Inflammatory macrophage treated with lipopolysaccharide for 4 hours (primary cell): ENCODE measurements at regions not wholly inside any gene's neighbourhood (a gene's known extent, or its start where the extent isn't known, plus 50 kb on each side); places are given as distances from the start of the nearest gene placed in this dataset.
"Not testable (repeated sequence)": the region's sequence is repeated elsewhere in the genome, so short reads cannot be mapped to it uniquely, and the experiment has no call there.

Experiments used
- DNase-seq: peaks from one replicate; pipeline ENCODE4 v3.0.0-alpha.2; 2020

DNA sequence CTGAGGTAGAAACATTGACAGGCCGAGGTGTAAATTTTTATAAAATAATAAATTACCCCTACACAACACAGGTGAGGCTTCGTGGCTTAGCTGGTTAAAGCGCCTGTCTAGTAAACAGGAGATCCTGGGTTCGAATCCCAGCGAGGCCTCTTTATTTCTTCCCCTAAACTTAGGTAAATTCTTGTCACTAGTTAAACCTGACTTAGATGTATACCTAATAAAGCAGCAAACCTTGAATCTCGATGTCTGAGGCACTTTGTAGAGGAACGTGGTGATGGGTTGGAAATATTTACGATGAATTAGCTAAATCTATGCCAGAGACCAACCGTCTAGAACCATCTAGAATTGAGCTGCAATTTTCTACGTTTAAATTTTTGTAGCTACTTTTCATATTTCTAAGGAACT, 185.6 kb downstream of the OR2B2 start:
- no peak for DNase-seq

GRCh38 chr6:27720607-27721580, 191.3 kb downstream of the OR2B2 start:
- peak; percentile 2 for DNase-seq

GRCh38 chr6:27719039-27719438, 193.2 kb downstream of the OR2B2 start:
- DNase-seq, result peak; percentile 45

- DNase-seq, result no peak
Observed at GRCh38 chr6:27706431-27706830, 205.8 kb downstream of the OR2B2 start.

DNA sequence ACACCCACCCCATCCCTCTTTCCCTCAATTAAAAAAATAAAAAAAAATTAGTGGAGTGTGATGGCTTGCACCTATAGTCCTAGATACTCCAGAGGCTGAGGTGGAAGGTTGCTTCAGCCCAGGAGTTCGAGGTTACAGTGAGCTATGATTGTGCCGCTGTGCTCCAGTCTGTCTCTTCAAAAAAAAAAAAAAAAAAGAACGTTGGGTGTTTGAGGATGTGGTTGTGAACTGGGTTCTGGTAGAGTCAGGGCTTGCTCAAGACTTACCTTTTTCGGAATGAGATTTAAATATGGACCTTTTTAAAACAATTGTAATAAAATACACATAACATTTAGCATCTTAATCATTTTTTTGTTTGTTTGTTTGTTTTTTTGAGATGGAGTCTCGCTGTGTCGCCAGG, 211.9 kb downstream of the OR2B2 start:
- no peak for DNase-seq

DNA sequence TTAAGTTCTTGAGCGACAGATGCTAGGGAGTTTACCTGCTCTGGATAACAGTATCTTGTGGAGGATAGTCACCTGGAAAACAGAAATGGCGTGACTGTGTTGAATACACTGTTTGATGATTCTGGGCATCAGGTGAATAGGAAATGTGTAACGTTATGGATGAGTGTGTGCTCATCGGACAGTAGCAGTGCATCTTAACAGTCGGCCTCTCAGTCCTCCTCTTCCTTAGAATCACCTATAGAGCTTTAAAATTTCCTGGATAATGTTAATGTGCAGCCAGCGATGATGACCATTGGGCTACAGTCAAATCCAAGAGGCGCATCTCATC, 217.7 kb downstream of the OR2B2 start:
- DNase-seq, result no peak

GRCh38 chr6:27693766-27694546, 218.2 kb downstream of the OR2B2 start:
- peak; percentile 33 for DNase-seq

DNA sequence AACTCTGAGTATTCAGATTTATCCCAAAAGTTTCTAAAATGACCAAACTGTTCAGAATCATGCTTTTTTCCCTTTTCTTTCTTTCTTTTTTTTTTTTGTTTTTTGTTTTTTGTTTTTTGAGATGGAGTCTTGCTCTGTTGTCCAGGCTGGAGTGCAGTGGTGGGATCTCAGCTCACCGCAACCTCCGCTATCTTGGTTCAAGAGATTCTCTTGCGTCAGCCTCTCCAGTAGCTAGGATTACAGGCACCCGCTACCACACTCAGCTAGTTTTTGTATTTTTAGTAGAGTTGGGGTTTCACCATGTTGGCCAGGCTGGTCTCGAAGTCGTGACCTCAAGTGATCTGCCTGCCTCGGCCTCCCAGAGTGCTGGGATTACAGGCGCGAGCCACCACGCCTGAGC, 219.2 kb upstream of the ZNF184 start:
- DNase-seq, result not testable (repeated sequence)

- DNase-seq, result peak; percentile 59
Observed at GRCh38 chr6:27688014-27688586, 215.2 kb upstream of the ZNF184 start.

DNA sequence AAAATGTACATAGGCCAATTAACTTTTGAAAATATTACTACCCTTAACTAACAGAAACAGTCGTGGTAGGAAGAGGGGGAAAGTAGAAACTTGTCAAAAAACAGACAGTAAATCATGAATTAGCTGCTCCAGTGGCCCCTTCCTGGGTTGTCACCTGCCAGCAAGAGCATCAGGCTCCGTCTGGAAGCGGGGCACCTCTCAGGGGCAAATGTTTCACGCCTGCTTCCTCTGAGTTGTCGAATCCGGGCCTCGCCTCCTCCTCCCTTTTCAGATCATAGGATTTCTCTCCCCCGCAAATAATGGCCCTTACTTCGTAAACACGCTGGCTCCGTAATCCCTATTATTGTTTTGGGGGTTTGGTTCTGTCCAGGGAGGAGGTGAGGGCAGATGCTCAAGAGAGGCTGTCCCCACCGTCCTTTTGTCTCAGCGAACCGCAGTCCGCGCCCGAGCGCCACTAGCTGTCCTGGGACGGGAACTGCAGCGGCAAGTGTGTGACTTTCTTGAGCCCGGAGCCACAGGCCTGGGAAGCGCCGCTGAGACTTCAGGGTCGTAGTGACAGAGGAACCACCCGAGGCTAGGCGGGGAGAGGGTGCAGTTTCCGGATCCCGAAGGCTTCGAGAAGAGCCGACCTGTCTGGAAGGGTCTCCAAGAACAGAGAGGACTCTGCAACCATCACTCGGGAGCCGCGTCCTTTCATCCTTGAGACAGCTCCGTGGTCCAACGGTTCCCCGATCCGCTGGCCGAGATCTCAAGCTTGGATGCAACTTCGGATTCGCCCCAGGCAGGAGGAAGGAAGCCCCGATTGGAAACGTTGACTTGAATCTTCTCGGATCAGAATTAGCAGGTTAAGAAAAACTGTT, 214.5 kb upstream of the ZNF184 start:
- DNase-seq, result peak; percentile 65

GRCh38 chr6:27685279-27685678, 212.4 kb upstream of the ZNF184 start:
- no peak for DNase-seq

- peak; percentile 46 for DNase-seq
Observed at GRCh38 chr6:27684264-27685211, 211.6 kb upstream of the ZNF184 start.

GRCh38 chr6:27679964-27680694, 207.2 kb upstream of the ZNF184 start:
- no peak for DNase-seq

DNA sequence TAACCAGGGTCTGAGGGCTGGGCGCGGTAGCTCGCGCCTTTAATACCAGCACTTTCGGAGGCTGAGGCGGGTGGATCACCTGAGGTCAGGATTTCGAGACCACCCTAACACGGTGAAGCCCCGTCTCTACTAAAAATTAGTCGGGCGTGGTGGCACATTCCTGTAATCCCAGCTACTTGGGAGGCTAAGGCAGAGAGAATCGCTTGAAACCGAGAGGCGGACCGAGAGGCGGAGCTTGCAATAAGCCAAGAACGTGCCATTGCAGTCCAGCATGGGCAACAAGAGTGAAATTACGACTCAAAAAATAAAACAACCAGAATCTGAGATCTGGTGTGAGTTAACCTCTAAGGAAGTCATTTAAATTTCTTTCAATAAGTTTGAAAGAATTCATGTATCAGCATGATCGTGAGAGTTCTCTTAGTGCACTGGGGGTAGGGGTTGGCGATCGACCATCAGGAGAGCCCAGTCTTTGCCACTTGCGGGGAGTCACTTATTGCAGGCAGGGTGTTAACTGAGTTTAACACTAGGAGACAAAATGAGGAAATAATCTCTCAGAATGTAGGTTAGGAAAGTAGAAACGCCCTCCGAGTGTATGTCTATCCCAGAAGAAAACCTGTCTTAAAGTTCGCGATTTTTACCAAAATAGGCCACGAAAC, 206.5 kb upstream of the ZNF184 start:
- no peak for DNase-seq

GRCh38 chr6:27678469-27678868, 205.6 kb upstream of the ZNF184 start:
- no peak for DNase-seq

DNA sequence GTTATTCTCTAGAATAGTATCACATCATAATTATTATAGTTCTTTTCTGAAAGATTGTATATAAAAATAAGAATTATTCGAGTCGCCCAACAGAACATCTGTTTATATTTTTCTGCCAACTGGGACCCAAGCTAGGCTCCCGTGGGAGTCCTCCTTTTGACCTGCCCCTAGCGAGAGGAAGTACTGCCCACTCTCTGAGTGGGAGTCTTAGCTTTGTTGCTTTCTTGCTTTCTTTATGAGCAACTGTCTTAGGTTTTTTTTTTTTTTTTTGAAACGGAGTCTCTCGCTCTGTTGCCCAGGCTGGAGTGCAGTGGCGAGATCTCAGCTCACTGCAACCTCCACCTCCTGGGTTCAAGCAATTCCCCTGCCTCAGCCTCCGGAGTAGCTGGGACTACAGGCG, 202.0 kb upstream of the ZNF184 start:
- no peak for DNase-seq

- DNase-seq, result no peak
Observed at GRCh38 chr6:27672113-27672799, 199.4 kb upstream of the ZNF184 start.

DNA sequence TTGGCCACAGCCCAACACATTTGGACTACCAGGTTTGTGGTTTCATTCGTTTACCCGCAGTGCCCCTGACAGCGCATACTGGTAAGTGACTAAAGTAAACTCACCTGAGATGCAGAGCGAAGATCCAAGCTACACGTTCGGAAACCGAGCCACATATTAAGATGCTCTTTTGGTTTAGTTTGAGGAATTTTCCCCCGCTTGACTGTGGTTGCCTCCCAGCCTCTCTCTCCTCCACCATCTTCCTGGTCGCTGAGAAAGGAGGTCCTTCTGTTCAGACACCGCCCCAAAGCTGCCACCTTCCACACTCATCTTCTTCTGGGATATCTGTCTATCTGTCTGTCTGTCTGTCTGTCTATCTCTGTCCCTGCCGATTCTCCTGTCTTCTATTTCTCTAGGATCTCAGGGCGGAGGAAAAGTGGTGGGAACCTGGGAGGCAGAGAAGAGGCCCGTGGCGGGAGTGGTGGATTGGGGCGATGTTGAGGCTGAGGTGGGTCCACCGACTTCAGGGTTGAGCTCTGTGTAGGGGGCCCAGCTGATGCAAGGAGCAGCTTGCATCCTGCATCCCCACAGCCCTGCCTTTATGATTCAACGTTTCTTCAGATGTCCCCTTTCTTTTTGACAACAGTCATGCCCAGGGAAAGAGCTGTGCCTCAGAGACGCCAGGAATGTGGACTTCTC, 196.9 kb upstream of the ZNF184 start:
- DNase-seq, result no peak

DNA sequence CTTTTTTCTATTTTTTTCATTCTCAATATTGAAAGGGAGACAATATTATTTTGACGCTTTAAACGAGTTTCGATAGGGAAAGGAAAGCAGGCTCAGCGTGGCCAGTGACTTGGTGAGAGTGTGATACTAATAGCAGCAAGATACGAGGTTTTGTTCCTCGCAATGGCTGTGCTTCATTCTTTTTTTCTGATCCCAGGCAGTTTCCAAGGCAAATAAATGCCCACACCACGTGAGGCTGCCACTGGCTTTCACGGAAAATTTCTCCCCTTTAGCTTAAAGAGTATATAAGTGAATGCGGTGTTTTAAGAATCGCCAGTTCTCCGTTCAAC, 196.4 kb upstream of the ZNF184 start:
- DNase-seq, result no peak
